ENCODE measurements at regions not wholly inside any gene's neighbourhood (a gene's known extent, or its start where the extent isn't known, plus 50 kb on each side); places are given as distances from the start of the nearest gene placed in this dataset.

DNA sequence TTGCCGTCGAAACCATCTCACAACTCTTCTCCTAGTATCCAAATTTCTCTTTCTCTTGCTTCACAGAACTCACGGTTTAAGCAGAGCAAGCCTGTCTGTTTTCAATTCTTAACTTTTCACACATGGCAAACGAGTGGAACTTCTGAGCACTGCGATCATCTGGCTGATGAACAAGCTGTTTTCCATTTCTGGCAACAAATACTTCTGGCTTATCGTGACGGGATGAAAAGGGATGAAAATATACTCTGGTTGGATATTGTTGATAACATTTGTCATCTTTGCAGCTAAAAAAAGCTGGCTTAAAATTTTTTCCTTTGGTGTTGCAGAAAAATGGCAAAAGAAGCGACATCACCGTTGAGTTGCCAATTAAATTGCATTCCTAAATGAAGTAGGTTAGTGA lies 515.2 kb upstream of the JARID2 start:
- TF ChIP-seq, protein P1, sequence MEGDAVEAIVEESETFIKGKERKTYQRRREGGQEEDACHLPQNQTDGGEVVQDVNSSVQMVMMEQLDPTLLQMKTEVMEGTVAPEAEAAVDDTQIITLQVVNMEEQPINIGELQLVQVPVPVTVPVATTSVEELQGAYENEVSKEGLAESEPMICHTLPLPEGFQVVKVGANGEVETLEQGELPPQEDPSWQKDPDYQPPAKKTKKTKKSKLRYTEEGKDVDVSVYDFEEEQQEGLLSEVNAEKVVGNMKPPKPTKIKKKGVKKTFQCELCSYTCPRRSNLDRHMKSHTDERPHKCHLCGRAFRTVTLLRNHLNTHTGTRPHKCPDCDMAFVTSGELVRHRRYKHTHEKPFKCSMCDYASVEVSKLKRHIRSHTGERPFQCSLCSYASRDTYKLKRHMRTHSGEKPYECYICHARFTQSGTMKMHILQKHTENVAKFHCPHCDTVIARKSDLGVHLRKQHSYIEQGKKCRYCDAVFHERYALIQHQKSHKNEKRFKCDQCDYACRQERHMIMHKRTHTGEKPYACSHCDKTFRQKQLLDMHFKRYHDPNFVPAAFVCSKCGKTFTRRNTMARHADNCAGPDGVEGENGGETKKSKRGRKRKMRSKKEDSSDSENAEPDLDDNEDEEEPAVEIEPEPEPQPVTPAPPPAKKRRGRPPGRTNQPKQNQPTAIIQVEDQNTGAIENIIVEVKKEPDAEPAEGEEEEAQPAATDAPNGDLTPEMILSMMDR (IDR thresholded peaks at IDR 0.05), result no peak
- TF ChIP-seq POLR2A (IDR thresholded peaks at IDR 0.05), result no peak
